GM12873 (cell line): ENCODE measurements at regions not wholly inside any gene's neighbourhood (a gene's known extent, or its start where the extent isn't known, plus 50 kb on each side); places are given as distances from the start of the nearest gene placed in this dataset.

Experiments used
- TF ChIP-seq, protein P1 (sequence below): IDR thresholded peaks from 2 replicates; pipeline ENCODE4 v1.5.1; 2012; ENCODE audit warnings: low read depth, mild to moderate bottlenecking, moderate library complexity, low read length, control low read depth; ENCODE audit not compliant: insufficient read depth; ENCODE audit errors: missing control alignments

GRCh38 chr6:4543596-4543995 lies 232.6 kb upstream of the CDYL start:
- TF ChIP-seq, protein P1, sequence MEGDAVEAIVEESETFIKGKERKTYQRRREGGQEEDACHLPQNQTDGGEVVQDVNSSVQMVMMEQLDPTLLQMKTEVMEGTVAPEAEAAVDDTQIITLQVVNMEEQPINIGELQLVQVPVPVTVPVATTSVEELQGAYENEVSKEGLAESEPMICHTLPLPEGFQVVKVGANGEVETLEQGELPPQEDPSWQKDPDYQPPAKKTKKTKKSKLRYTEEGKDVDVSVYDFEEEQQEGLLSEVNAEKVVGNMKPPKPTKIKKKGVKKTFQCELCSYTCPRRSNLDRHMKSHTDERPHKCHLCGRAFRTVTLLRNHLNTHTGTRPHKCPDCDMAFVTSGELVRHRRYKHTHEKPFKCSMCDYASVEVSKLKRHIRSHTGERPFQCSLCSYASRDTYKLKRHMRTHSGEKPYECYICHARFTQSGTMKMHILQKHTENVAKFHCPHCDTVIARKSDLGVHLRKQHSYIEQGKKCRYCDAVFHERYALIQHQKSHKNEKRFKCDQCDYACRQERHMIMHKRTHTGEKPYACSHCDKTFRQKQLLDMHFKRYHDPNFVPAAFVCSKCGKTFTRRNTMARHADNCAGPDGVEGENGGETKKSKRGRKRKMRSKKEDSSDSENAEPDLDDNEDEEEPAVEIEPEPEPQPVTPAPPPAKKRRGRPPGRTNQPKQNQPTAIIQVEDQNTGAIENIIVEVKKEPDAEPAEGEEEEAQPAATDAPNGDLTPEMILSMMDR: no peak

- TF ChIP-seq, protein P1: no peak
Observed at GRCh38 chr6:4533576-4533975, 242.6 kb upstream of the CDYL start.

GRCh38 chr6:4531406-4531805 lies 244.8 kb upstream of the CDYL start:
- TF ChIP-seq, protein P1: no peak

DNA sequence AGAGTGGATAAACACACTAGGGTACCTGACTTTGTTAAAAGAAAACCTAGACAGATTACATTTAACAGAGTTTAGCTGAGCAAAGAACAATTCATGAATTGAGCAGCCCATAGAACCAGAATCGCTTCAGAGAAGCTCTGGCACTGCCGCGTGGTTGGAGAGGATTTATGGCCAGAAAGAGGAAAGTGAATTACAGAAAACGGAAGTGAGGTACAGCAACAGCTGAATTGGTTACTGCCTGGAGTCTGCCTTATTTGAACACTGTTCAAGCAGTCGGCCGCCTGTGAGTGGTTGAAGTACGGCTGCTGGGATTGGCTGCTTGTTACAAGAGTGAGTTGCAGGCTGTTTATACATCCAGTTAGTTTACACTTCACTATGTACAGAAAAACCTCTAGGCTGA lies 253.8 kb upstream of the CDYL start:
- TF ChIP-seq, protein P1: no peak

- TF ChIP-seq, protein P1: no peak
Observed at GRCh38 chr6:4521070-4521469, 255.1 kb upstream of the CDYL start.

DNA sequence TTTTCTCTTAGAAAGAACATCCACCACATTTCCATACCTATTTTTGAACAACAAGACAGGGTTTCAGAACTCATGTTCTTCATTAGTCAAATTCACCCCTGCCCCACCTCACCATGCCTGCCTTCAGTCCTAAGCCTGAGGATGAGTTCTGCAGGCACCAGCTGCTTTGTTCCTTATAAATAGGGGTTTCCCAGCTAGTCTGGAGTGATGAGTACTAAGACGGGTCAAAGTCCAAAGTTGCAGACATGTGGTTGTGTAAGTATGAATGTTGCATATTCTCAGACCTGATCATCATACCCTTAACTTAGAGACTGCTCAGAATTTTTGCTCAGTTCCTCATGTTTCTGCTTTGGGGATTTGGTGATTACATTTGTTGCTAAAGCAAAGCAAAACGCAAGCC lies 257.7 kb upstream of the CDYL start:
- TF ChIP-seq, protein P1: no peak

DNA sequence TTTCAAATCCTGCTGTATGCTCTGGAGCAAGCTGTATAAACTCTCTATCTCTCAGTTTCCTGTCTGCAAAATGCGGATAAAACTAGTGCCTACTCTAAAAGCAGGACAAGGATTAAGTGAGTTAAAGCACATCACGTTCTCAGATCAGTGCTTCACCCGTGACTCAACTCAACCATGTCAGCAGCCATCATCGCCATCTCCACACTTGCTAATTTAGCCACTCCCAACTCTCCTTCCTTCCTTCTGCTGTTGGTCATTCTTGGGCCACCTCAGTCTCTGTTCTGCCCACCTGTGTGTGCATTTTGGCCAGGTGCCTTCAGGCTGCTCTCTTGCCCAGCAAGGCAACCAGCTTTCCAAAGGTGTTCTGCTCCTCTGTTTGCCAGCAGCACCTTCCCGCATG lies 260.0 kb upstream of the CDYL start:
- TF ChIP-seq, protein P1: no peak
